Astrocyte (in vitro differentiated cells and primary cell): ENCODE measurements at regions not wholly inside any gene's neighbourhood (a gene's known extent, or its start where the extent isn't known, plus 50 kb on each side); places are given as distances from the start of the nearest gene placed in this dataset.

Source experiments
- DNase-seq: peaks from one replicate; pipeline ENCODE4 v3.0.0-alpha.2; 2010; ENCODE audit warnings: low read depth
- FAIRE-seq: peaks from 2 replicates; lab custom pipeline; 2011; peaks lifted over from hg19 to GRCh38; lab: Jason Lieb, UNC
- H2AFZ ChIP-seq: 2 replicates; pipeline ENCODE4 v1.6.0; 2012; ENCODE audit warnings: low read depth, low read length, inconsistent platforms
- H3K27ac ChIP-seq: 2 replicates; pipeline ENCODE4 v1.5.1; 2011; ENCODE audit warnings: low read depth, low read length, inconsistent platforms
- H3K27me3 ChIP-seq: 2 replicates; pipeline ENCODE4 v1.6.0; 2011; ENCODE audit warnings: low read length, inconsistent platforms; ENCODE audit not compliant: insufficient read depth
- H3K36me3 ChIP-seq: 2 replicates; pipeline ENCODE4 v1.5.1; 2011; ENCODE audit warnings: low read length, inconsistent platforms; ENCODE audit not compliant: insufficient read depth
- H3K4me1 ChIP-seq: 2 replicates; pipeline ENCODE4 v1.5.1; 2011; ENCODE audit warnings: low read length, inconsistent platforms; ENCODE audit not compliant: insufficient read depth
- H3K4me2 ChIP-seq: 2 replicates; pipeline ENCODE4 v1.6.0; 2012; ENCODE audit warnings: low read length, inconsistent platforms
- H3K4me3 ChIP-seq: 2 replicates; pipeline ENCODE4 v1.5.1; 2011; ENCODE audit warnings: low read depth, mild to moderate bottlenecking, low read length, inconsistent platforms; ENCODE audit not compliant: insufficient read depth
- H3K79me2 ChIP-seq: 2 replicates; pipeline ENCODE4 v1.6.0; 2012; ENCODE audit warnings: mild to moderate bottlenecking, low read length, inconsistent platforms; ENCODE audit not compliant: insufficient read depth
- H3K9ac ChIP-seq: 2 replicates; pipeline ENCODE4 v1.6.0; 2012; ENCODE audit warnings: mild to moderate bottlenecking, low read length, inconsistent platforms
- H3K9me3 ChIP-seq: 2 replicates; pipeline ENCODE4 v1.5.1; 2012; ENCODE audit warnings: low read depth, mild to moderate bottlenecking, low read length, inconsistent platforms; ENCODE audit not compliant: insufficient read depth
- H4K20me1 ChIP-seq: 2 replicates; pipeline ENCODE4 v1.6.0; 2012; ENCODE audit warnings: low read length, inconsistent platforms; ENCODE audit not compliant: insufficient read depth
- H3K27ac Mint-ChIP-seq: one replicate; pipeline ENCODE4 v1.8.0; 2021; ENCODE audit warnings: mild to moderate bottlenecking, mixed read lengths; ENCODE audit not compliant: unreplicated experiment
- H3K27me3 Mint-ChIP-seq: one replicate; pipeline ENCODE4 v1.8.0; 2021; ENCODE audit warnings: low read depth, mixed read lengths; ENCODE audit not compliant: unreplicated experiment
- H3K36me3 Mint-ChIP-seq: one replicate; pipeline ENCODE4 v1.8.0; 2021; ENCODE audit warnings: low read depth, mixed read lengths; ENCODE audit not compliant: unreplicated experiment
- H3K4me1 Mint-ChIP-seq: one replicate; pipeline ENCODE4 v1.8.0; 2021; ENCODE audit warnings: low read depth, mixed read lengths; ENCODE audit not compliant: unreplicated experiment
- H3K4me3 Mint-ChIP-seq: one replicate; pipeline ENCODE4 v1.8.0; 2021; ENCODE audit warnings: mild to moderate bottlenecking, moderate library complexity, mixed read lengths; ENCODE audit not compliant: unreplicated experiment
- H3K9me3 Mint-ChIP-seq: one replicate; pipeline ENCODE4 v1.8.0; 2021; ENCODE audit warnings: mild to moderate bottlenecking, mixed read lengths; ENCODE audit not compliant: unreplicated experiment
- EZH2 ChIP-seq: IDR thresholded peaks from 2 replicates; pipeline ENCODE4 v1.6.1; 2012; ENCODE audit warnings: mild to moderate bottlenecking, low read length, inconsistent platforms; ENCODE audit not compliant: insufficient read depth
- TF ChIP-seq, protein P1 (sequence below): IDR thresholded peaks from 2 replicates; pipeline ENCODE4 v1.5.1; 2011; ENCODE audit warnings: low read depth, mild to moderate bottlenecking, inconsistent platforms, low read length, moderate library complexity; ENCODE audit not compliant: insufficient read depth

DNA sequence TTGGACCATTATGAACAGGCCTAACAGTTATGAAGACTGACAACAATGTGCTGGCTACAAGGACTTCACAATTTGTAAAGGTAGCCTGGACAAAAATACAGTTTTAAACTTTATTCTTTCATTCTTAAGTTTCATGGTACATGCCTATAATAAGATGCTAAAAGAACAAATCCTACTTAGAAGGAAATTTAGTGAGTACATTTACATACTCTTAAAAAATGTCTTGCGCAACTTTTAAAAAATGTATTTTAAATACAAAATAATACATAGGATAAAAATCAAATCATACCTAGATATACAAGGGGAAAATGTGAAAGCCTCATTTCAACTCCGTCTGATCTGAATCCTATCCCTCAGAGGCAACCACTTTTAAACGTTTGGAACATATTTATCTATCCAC is 200.7 kb upstream of the SPIN4 start:
- FAIRE-seq: peak; percentile 50

DNA sequence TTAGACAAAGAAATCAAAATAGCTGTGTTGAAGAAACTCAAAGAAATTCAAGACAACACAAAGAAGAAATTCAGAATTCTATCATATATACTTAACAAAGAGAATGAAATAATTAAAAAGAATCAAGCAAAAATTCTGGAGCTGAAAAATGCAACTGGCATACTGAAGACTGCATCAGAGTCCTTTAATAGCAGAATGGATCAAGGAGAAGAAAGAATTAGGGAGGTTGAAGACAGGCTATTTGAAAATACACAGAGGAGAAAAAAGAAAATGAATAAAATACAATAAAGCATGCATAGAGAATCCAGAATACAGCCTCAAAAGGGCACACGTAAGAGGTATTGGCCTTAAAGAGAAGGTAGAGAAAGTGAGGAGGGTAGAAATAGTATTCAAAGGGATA is 179.5 kb upstream of the SPIN4 start:
- Mint-ChIP-seq H3K36me3 (no peaks in the 10 kb centered on the region), H3K27ac (no peak overlapping the region), H3K4me3 (no peak overlapping the region), H3K27me3 (no peaks in the 10 kb centered on the region), H3K9me3 (peaks cover 4% of the 10 kb centered on the region), H3K4me1 (no peaks in the 10 kb centered on the region)
- DNase-seq (no peak), FAIRE-seq (peak; percentile 20)
- Histone ChIP-seq H3K4me2 (no peak overlapping the region), H3K79me2 (peaks cover 24% of the 10 kb centered on the region), H3K9ac (no peak overlapping the region), H3K27ac (no peak overlapping the region), H3K9me3 (no peaks in the 10 kb centered on the region), H4K20me1 (peaks cover 7% of the 10 kb centered on the region), H2AFZ (no peak overlapping the region), H3K4me1 (no peaks in the 10 kb centered on the region), H3K4me3 (no peak overlapping the region), H3K36me3 (no peaks in the 10 kb centered on the region), H3K27me3 (no peaks in the 10 kb centered on the region)
- TF ChIP-seq, protein P1, sequence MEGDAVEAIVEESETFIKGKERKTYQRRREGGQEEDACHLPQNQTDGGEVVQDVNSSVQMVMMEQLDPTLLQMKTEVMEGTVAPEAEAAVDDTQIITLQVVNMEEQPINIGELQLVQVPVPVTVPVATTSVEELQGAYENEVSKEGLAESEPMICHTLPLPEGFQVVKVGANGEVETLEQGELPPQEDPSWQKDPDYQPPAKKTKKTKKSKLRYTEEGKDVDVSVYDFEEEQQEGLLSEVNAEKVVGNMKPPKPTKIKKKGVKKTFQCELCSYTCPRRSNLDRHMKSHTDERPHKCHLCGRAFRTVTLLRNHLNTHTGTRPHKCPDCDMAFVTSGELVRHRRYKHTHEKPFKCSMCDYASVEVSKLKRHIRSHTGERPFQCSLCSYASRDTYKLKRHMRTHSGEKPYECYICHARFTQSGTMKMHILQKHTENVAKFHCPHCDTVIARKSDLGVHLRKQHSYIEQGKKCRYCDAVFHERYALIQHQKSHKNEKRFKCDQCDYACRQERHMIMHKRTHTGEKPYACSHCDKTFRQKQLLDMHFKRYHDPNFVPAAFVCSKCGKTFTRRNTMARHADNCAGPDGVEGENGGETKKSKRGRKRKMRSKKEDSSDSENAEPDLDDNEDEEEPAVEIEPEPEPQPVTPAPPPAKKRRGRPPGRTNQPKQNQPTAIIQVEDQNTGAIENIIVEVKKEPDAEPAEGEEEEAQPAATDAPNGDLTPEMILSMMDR: no peak
- TF ChIP-seq EZH2: no peak

More for the DNA sequence above, 200.7 kb upstream of the SPIN4 start:
- Mint-ChIP-seq H3K4me1 (no peaks in the 10 kb centered on the region), H3K9me3 (peaks cover 6% of the 10 kb centered on the region), H3K36me3 (peaks cover 2% of the 10 kb centered on the region), H3K27me3 (no peaks in the 10 kb centered on the region), H3K27ac (no peak overlapping the region), H3K4me3 (no peak overlapping the region)
- Histone ChIP-seq H3K9ac (no peak overlapping the region), H3K4me2 (no peak overlapping the region), H3K79me2 (peaks cover 28% of the 10 kb centered on the region), H3K9me3 (no peaks in the 10 kb centered on the region), H3K36me3 (no peaks in the 10 kb centered on the region), H3K4me1 (no peaks in the 10 kb centered on the region), H2AFZ (no peak overlapping the region), H3K27ac (no peak overlapping the region), H4K20me1 (no peaks in the 10 kb centered on the region), H3K27me3 (no peaks in the 10 kb centered on the region), H3K4me3 (no peak overlapping the region)
- DNase-seq: no peak
- TF ChIP-seq, protein P1: no peak
- no peak for TF ChIP-seq EZH2

GRCh38 chrX:63529961-63530360 is 178.8 kb upstream of the SPIN4 start:
- Mint-ChIP-seq H3K27ac (no peak overlapping the region), H3K9me3 (peaks cover 4% of the 10 kb centered on the region), H3K4me3 (no peak overlapping the region), H3K36me3 (no peaks in the 10 kb centered on the region), H3K4me1 (no peaks in the 10 kb centered on the region), H3K27me3 (no peaks in the 10 kb centered on the region)
- DNase-seq: no peak
- Histone ChIP-seq H3K4me1 (no peaks in the 10 kb centered on the region), H2AFZ (no peak overlapping the region), H3K79me2 (peaks cover 24% of the 10 kb centered on the region), H3K4me3 (no peak overlapping the region), H3K9me3 (no peaks in the 10 kb centered on the region), H3K4me2 (no peak overlapping the region), H3K27ac (no peak overlapping the region), H4K20me1 (peaks cover 7% of the 10 kb centered on the region), H3K36me3 (no peaks in the 10 kb centered on the region), H3K27me3 (no peaks in the 10 kb centered on the region), H3K9ac (no peak overlapping the region)
- no peak for TF ChIP-seq EZH2
- TF ChIP-seq, protein P1: no peak
- peak; percentile 58 for FAIRE-seq
